ENCODE measurements at regions not wholly inside any gene's neighbourhood (a gene's known extent, or its start where the extent isn't known, plus 50 kb on each side); places are given as distances from the start of the nearest gene placed in this dataset.

- TF ChIP-seq MAFK (IDR thresholded peaks at IDR 0.05; ENCODE audit: low read length) (no peak), SMARCA4 (IDR thresholded peaks at IDR 0.05) (no peak), POLR2A (conservative IDR thresholded peaks at IDR 0.05) (no peak), CTCF (IDR thresholded peaks at IDR 0.05 in 2 of 3, conservative IDR thresholded peaks at IDR 0.05 in 1 of 3; ENCODE audit: insufficient read depth in 2 of 3, low read depth in 1 of 3, low read length in 3 of 3) (no peak), TBP (optimal IDR thresholded peaks at IDR 0.05; ENCODE audit: low read depth, low read length) (no peak), USF1 (CRISPR knock-in tag; IDR thresholded peaks at IDR 0.05) (no peak), ZBTB33 (CRISPR knock-in tag; IDR thresholded peaks at IDR 0.05) (no peak), RBFOX2 (IDR thresholded peaks at IDR 0.05; ENCODE audit: low read depth, low read length) (no peak)
These were observed 666.3 kb downstream of the TSN start for GRCh38 chr2:122421775-122422174.
